ENCODE measurements at regions not wholly inside any gene's neighbourhood (a gene's known extent, or its start where the extent isn't known, plus 50 kb on each side); places are given as distances from the start of the nearest gene placed in this dataset.
A peak's percentile ranks its signal among the peaks of the same experiment; 100 is the strongest.

DNA sequence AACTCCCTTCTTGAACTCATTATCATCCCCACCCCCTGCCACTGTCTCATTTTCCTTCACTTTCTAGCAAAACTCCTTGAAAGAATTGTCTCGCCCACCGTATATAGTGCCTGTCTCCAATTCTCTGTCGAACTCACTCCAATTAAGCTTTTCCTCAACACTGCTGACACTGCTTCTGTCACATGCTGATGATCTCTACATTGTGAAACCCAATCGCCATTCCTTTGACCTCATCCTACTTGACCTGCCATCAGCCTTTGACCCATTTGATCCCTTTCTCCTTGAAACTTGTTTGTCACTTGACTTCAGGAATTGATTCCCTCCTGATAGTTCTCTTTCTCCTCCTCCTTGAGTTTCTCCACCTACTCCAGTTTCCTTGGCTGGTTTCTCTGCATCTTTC is 54.8 kb downstream of the CCDC71L start:
- DNase-seq: no peak

DNA sequence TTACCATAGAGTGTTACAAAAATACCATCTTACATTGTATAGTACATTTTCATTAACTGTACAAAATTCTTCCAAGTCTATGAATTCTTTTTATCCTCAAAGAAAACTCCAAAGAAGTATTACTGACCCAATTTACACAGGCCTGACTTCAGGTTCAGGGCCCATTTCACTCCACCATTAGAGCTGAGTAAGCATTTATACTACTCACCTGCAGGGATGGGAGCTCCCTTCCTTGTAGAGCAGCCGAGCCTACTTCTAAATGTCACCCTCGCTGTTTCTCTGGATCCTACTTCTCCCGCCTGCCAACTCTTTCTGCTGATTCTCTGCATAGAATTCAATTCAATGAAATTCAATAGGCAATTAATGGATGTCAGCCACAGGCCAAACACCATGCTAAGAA is 56.0 kb downstream of the CCDC71L start:
- no peak for DNase-seq

DNA sequence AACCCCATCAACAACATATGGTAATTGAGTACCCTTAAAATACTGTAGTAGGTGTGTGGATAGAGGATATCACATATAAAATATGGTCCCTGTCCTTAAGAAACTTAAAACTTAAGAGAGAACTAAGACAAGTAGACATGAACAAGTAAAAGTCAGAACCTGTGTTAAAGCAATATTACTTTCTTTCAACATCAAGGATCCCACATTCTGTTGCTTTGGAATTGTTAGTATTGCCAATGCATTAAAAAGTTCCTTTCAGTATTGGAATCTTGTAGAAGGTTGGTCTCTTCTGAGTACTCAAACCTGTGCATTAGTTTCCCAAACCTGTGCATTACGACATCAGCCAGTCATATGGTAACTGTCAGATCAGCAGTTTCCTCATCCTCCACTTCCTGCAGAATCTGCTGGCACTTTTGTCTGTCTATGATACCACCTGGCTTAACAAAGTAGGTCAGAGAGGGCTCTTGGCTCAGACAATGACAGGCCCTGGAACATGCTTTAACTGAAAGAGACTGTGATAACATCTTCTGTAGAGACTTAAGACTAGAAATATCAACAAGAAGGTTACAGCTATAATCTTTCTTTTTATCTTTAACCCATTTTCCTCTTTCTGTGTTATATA is 56.5 kb downstream of the CCDC71L start:
- DNase-seq: peak; percentile 20 to 21

DNA sequence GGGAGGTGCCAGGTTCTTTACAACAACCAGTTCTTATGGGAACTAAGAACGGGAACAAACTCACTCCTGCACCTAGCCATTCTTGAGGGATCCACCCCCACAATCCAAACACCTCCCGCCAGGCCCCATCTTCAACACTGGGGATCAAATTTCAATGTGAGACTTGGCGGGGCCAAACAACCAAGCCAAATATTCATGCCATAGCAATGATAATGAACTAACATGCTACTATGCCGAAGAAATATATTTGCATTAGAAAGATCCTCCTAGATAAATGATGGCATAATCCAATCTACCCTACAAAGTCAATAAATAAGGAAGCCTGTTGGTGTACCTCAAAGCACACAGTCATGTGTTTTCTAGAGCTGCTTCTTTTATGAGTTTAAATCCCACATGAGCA is 57.6 kb downstream of the CCDC71L start:
- no peak for DNase-seq

DNA sequence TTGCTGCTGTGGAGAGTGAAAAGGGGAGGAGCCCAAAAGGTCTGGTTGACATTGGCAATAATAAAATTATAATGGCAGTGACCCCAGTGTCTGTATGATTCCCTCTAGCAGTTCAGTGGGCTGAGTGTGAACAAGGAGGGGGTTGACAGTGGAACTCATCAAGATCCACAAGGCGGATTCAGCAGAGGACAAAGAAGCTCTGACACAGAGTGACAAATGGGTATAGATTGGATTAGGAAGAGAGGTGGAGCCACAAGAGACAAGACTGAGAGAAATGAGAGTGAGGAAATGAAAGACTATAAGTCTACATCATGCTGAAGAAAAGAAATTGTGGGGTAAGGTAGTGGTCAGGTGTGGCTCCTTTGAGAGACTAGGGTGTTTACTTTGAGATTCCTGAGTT is 58.9 kb downstream of the CCDC71L start:
- no peak for DNase-seq

DNA sequence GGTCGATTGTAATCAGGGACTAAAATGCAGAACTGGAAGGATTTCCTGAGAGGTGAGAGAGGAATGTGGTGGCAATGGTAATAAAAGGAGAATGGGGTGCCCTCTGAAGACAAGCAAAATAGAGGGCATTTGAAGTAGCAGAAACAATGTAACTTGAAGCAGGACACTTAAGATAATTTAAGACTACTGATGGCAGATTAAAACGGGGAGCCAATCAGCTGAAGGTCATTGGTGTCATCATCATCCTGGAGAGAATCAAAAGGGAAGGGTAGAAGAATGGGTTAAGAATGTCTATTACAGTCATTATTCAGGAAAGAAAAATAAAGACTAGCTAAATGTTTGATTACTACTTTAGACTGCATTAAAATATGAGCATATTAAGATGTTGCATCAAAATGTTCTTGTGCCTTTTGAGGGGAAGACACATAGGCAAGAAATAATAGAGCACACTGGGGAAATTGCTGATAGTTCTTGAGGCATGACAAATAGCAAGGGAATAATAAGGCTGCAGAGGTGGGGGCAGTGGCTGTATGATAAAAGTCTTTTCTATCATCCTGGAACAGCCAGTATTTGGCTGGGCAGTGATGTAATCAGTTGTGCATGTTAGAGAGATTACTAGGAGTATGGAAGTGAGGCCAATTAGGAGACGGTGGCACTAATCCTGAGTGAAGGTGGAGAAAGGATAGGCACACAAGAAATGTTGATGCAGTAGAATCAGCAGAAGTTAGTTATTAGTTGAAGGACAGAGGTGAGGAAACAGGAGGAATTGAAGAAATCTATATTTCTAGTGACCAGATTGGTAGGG is 60.2 kb downstream of the CCDC71L start:
- DNase-seq: no peak

DNA sequence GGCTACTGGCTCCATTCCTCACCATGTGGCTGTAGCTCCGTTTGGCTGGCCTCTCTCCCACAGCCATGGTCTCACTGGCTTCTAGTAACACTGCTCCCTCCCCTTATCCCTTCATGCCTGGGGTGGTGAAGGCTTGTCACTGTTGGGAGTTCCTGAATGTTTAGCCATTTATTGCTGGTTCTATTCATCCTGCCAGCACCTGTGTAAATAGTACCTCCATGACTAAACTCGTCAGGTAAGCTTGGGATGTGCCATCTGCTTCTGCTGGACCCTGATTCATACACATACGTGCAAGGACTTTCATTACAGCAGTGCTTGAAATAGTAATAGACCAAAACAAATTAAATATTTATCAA is 61.6 kb downstream of the CCDC71L start:
- no peak for DNase-seq

DNA sequence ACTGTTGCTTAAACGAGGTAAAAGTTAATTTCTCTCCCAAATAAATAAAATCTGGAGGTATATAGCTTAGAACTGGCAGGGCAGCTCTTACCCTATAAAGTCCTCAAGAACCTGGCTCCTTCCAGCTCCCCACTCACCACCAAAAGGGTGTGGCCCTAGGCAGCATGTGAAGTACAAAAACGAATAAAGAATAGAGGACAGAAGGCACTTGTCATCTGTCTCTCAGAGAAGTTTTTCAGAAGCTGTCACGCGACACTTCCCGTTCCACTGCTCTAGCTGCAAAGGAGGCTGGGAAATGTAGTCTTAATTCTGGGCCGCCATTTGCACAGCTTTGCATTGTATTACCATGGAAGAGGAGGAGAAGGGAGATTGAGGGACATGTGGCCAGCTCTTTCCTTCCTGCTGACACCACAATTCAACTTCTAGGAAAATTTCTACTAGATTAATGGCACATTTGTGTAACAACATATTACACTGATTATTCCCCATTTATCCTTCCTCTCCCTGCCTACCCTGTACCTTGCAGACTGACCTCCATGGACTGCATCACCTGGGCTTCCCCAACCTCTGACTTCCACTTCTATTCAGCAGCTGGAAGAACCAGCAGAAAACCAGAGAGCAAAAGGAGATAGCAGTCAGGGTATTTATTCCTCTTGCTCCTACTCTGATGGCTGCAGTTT is 62.2 kb downstream of the CCDC71L start:
- peak; percentile 82 to 92 for DNase-seq

DNA sequence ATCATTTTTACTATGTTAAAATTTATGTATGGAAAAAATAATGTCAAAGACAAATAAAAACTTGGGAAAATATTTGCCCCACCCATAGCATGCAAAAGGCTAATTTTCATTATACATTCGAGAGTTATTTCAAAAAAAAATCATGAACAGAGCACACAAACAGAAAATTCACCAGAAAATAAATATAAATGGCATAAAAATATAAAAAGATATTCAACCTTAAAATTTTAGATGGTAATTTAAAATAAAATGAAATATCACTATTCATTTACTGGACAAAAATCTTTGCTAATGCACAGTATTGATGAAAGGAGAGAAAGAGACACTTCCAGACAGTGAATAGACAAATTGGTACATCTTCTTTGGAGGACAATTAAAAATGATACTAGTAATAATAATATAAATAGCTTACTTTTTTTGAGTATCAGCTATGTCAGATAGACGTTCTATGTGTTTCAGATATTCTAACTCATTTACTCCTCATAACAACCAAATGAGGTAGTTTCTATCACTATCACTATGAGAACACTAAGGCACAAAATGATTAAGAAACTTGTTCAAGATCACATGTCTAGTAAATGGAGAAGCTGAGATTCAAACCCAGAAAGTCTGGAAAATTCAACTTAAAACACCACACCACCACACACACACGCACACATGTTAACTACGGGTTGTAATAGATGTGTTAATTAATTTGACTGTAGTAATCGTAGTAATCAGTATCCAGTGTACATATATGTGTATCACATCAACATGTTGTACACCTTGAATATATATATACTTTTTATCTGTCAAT is 63.0 kb downstream of the CCDC71L start:
- DNase-seq: no peak

DNA sequence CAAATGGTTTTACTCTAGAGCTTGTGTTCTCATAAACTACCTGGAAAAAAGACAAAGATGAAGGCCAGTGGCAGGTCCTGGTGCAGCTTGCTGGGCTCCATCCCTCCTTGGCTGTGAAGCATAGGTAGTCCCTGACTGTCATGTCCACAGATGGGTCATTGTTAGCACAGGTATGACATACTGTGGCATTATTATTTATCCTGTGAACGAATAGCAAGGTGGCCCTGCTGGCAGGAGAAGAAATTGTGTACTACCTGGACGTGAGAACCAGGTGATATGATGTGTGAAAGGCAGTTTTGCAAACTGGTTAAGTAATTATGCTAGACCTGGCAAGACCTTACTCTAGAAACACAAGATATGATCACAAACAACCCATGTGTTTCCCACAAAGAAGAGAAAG is 63.9 kb downstream of the CCDC71L start:
- DNase-seq: no peak

DNA sequence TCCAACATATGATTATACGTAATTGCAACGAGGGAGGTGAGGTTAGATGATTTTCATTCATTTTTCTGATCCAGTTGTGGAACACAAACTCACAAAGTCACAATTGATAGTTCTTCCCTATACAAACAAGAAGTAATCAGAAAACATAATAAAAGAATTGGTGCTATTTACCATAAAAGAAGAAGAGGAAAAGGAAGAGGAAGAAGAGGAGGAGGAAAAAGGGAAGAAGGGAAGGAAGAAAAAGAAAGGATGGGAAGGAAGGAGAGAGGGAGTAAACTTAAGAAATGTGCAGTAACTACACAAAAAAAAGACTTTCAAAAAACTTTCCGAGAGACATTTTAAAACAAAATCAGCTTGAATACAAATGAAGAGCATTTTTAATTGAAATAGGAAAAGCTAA is 65.0 kb downstream of the CCDC71L start:
- no peak for DNase-seq

DNA sequence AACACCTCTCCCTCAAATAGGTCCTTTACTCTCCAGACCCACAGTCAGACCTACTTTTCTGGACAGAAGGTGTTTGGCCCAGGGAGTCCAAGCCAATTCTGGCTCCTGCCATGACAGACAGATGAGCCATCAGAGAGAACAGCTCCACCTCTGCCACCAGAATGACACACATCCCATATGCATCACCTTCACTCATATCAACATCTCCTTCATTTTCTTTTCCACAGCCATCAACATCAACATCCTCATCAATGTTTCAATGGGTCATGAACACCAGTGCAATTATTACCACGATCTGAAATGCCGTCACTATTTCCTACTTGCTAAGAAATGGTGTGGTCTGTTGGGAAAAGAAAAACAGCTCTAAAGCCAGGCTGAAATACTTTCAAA is 67.9 kb downstream of the CCDC71L start:
- no peak for DNase-seq

DNA sequence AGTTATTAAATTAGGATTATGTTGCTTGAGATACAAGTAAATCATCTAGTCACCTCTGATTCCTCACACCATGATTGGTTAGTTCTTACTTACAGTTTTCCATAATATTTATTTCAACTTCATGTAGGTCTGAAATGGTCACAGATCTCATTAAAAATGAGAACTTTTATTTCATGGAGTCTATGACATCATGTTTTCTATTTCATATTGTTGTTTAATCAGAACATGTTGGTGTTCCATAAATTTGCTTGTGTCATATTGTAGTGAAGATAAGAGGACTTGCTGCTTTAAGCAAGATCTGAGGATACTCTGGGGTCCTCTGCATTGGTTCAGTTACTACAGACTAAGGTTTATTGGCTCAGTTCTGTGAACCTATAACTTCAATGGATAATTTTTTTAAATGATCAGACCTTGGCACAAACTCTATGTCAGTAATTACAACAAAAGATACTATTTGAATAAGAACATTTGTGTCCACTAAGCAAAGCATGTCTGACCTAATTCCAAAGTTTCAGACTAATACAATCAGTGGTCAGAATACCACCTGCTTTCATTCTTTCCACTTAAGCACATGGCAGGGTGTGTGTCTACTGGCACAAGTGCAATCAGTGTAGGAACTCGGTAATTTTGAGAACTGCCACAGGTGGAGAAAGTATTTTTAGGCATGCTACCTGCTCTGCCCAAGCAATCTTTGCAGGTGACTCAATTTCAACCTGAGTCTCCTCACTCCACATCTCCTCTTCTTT is 68.5 kb downstream of the CCDC71L start:
- no peak for DNase-seq

DNA sequence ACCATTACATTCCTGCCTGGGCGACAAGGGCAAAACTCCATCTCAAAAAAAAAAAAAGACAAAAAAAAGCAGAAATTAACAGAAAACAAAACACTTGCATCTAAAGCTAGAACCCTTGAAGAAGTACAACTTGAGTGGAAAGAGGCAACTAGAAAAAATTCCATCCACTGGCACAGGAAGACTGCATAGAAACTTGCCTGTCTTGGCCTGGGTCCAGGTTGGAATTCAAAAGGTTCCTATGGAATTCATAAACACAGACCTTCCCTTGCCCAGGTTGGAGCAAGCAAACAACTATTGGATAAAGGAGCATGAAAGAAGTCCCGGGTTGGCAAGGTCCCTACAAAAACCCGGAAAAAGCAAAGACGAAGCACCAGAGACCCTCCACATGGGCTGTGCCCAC is 69.8 kb downstream of the CCDC71L start:
- DNase-seq: no peak

DNA sequence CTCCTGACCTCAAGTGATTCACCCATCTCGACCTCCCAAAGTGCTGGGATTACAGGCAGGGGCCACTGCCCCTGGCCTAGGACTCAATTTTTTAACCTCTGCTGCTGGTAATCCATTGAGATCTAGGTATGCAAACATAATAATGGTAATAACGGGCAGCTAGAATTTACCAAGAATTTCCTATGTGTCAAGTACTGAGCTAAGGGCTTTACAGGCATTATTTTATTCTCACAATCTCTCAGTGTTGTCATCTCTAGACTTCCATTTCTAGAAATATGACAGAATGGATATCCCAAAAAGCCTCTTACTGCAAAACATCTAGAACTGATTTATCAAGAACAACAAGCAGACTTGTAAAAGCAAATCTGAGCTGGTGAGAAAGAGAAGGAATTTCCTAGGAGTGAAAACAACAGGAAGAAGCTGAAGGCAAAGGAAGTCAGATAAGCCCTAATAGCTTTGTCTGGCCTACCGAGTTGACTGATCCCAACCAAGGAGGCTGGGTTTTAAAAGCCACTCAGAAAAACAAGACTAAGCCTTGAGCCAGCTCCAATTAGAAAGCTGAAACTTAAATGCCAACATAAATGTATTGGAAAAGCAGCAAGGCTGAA is 70.6 kb downstream of the CCDC71L start:
- no peak for DNase-seq

DNA sequence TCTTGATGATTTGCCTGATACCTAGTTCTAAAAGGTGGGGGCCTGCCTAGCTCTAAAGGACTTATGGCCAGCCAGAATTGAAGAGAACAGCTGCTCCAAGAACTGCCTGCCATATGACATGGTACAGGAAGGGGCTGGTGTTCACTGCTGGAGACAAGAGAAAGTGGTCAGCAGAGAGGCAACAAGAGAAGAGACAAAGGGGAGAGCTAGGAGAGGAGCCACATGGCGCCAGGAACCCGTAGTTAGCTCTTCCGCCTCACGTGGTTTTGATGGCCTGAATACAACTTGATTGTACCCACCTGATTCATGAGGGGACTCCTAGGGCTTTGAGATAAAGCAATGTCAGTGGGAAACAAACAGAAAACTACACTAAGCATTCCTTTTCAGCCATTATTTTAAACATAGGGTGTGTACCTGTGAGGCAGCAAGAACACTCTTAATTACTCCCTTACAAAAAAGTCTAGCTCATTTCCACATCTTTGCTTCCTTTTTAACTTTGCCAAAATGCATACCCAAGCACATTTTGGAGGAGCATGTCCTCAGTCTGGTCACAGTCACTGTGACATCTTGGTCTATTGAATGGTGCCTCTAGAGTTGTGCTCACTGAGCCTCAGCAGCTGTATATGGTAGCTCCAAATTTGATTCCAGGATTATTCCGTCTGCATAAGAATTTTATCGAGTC is 71.6 kb downstream of the CCDC71L start:
- DNase-seq: no peak

DNA sequence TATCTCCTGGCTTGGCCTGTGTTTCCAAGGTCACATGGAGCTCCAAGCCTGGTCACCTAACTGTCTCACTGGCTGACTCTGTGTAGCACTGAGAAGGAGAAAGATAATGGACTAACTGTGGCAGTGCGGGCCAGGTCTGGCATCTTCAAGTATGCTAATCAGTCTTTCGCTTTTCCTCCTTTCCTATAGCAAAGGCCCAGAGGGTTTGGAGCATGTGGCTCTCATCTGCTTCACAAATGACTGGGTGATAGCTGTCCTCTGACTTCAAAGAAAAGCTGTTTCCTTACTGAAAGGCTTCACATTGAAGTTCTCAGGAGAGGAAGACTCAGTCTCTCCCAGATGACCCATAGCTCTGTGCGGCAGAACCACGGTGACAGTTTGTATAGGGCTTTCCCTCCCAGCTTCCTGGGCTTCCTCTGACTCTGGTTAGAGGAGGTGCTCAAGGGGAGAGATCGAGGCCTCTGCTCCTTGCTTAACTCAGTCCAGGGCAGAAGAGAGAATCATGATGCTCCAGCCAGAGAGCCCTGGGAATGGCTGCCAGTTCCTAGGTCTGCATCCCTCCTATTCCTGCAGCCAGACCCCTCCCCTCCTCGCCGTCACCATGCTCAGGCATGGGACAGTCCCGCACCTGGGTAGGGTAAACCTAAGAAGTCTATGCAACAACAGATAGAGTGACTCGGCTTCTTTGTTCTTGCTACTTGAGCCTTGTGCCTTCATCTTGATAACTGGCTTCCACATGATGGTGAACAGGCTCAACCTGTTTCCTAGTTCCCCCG is 72.3 kb downstream of the CCDC71L start:
- DNase-seq: no peak

DNA sequence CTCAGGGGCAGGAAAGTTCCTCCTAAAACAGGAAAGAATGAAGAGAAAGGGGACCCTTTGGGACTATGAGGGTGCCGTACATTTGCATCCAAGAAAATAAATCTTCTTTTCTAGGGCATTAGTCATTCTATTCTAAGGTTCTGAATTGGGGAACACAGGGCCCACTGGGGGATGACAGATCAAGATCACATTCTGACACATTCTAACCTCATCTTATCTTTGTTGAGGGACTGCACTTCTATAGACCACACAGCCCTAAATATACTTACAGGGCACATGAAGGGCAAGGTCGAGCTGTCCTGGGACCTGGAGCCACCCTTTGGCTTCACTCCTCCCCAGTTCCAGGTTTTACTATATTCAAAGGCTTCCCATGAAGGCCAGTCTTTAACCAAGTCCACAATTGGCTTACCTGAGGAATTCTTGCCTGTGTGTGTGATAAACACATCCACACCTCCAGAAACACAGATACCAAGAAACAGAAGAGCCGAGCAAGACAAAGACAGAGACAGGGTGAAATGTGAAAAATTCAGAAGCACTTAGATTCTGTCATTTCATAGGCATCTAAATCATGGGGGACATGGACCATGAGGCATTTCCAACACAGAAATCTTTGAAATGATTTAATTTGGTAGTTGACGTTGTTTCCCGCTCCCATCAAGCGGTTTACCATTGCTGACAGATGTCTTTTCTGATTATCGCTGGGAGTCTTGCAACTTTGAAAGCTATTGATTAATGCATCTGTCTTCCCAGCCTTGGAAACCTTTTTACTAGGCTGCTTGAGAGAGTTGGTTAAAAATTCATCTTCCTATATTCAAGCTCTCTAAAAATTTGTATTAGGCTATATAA is 75.8 kb downstream of the CCDC71L start:
- no peak for DNase-seq

DNA sequence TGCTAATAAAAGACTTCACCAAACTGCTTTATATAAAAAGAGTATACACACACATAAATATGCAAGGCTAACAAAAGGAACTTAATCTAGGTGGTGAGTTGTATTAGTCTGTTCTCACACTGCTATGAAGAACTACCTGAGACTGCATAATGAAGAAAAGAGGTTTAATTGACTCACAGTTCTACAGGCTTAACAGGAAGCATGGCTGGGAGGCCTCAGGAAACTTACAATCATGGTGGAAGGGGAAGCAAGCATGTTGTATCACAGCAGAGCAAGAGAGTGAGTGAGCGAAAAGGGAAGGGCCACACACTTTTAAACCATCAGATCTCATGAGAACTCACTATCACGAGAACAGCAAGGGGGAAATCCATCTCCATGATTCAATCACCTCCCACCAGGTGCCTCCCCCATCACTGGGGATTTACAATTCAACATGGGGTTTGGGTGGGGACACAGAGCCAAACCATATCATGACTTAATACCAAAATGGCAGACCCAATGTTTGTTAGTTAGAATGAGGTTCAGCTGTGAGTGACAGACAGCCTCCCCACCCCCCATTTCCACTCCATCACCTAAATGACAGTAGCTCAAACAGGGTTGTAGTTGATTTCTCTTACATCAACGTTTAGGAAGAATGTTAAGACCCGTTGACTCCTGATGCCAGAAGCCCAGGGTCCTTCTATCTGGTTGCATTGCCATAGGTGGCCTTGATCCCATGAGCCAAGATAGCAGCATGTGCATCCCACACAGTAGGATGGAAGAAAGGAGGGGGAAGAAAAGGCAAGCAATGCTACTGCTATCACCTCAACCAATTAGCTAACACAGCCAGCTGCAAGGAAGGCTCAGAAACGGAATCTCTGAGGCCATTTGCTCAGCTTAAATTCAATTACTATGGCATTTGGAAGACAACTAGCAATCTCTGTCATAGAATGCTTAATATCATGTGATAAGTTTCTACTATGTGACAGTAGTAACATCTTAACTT is 77.0 kb downstream of the CCDC71L start:
- DNase-seq: no peak

Measured in Kasumi-1 (cell line).